ENCODE measurements at regions not wholly inside any gene's neighbourhood (a gene's known extent, or its start where the extent isn't known, plus 50 kb on each side); places are given as distances from the start of the nearest gene placed in this dataset.
"Not testable (repeated sequence)": the region's sequence is repeated elsewhere in the genome, so short reads cannot be mapped to it uniquely, and the experiment has no call there.

GRCh38 chr2:2742726-2743125 lies 411.7 kb upstream of the MYT1L start:
- DNase-seq (ENCODE audit: low read depth), result no peak

GRCh38 chr2:2740238-2740775 lies 409.2 kb upstream of the MYT1L start:
- no peak for DNase-seq (ENCODE audit: low read depth)

GRCh38 chr2:2739231-2739795 lies 408.2 kb upstream of the MYT1L start:
- DNase-seq (ENCODE audit: low read depth), result no peak

GRCh38 chr2:2738684-2739083 lies 407.6 kb upstream of the MYT1L start:
- DNase-seq (ENCODE audit: low read depth), result no peak

- DNase-seq (ENCODE audit: low read depth), result no peak
Measured at GRCh38 chr2:2738276-2738675, 407.2 kb upstream of the MYT1L start.

- no peak for DNase-seq (ENCODE audit: low read depth)
Measured at GRCh38 chr2:2735041-2735440, 404.0 kb upstream of the MYT1L start.

GRCh38 chr2:2734308-2734707 lies 403.2 kb upstream of the MYT1L start:
- DNase-seq (ENCODE audit: low read depth), result no peak

- DNase-seq (ENCODE audit: low read depth), result no peak
Measured at GRCh38 chr2:2733818-2734217, 402.7 kb upstream of the MYT1L start.

GRCh38 chr2:2732331-2733119 lies 401.4 kb upstream of the MYT1L start:
- DNase-seq (ENCODE audit: low read depth), result no peak

- no peak for DNase-seq (ENCODE audit: low read depth)
Measured at GRCh38 chr2:2731816-2732284, 400.8 kb upstream of the MYT1L start.

- DNase-seq (ENCODE audit: low read depth), result no peak
Measured at GRCh38 chr2:2731101-2731815, 400.2 kb upstream of the MYT1L start.

GRCh38 chr2:2730301-2730833 lies 399.3 kb upstream of the MYT1L start:
- DNase-seq (ENCODE audit: low read depth), result no peak

- DNase-seq (ENCODE audit: low read depth), result no peak
Measured at GRCh38 chr2:2729246-2729645, 398.2 kb upstream of the MYT1L start.

- DNase-seq (ENCODE audit: low read depth), result no peak
Measured at GRCh38 chr2:2728635-2729034, 397.6 kb upstream of the MYT1L start.

GRCh38 chr2:2727876-2728511 lies 396.9 kb upstream of the MYT1L start:
- no peak for DNase-seq (ENCODE audit: low read depth)

- DNase-seq (ENCODE audit: low read depth), result no peak
Measured at GRCh38 chr2:2726163-2726562, 395.1 kb upstream of the MYT1L start.

GRCh38 chr2:2723064-2723463 lies 392.0 kb upstream of the MYT1L start:
- no peak for DNase-seq (ENCODE audit: low read depth)

GRCh38 chr2:2721296-2721835 lies 390.3 kb upstream of the MYT1L start:
- DNase-seq (ENCODE audit: low read depth), result no peak

- DNase-seq (ENCODE audit: low read depth), result not testable (repeated sequence)
Measured at GRCh38 chr2:2720806-2721205, 389.7 kb upstream of the MYT1L start.

- DNase-seq (ENCODE audit: low read depth), result no peak
Measured at GRCh38 chr2:2720351-2720750, 389.3 kb upstream of the MYT1L start.

GRCh38 chr2:2719781-2720180 lies 388.7 kb upstream of the MYT1L start:
- no peak for DNase-seq (ENCODE audit: low read depth)

GRCh38 chr2:2719015-2719414 lies 387.9 kb upstream of the MYT1L start:
- DNase-seq (ENCODE audit: low read depth), result no peak
